ENCODE measurements at regions not wholly inside any gene's neighbourhood (a gene's known extent, or its start where the extent isn't known, plus 50 kb on each side); places are given as distances from the start of the nearest gene placed in this dataset.

DNA sequence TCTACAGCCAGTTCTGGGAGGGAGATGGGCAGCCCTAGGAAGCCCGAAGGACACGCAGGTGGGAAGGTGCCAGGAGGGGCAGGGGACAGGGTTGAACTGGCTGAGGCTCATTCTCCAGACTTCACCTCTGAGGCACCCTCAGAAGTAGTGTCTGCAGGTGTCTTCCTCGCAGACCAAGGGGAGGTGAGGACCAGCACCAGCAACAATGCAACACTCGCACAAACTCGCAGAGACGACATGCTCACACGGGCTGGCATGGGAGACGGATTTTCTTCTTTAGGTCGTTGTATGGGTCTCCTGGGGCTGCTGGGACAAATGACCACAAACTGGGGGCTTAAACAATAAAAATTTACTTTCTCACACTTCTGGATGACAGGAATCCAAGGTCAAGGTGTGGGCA, 132.2 kb upstream of the FOXF1 start:
- DNase-seq (ENCODE audit: low read depth), result no peak

DNA sequence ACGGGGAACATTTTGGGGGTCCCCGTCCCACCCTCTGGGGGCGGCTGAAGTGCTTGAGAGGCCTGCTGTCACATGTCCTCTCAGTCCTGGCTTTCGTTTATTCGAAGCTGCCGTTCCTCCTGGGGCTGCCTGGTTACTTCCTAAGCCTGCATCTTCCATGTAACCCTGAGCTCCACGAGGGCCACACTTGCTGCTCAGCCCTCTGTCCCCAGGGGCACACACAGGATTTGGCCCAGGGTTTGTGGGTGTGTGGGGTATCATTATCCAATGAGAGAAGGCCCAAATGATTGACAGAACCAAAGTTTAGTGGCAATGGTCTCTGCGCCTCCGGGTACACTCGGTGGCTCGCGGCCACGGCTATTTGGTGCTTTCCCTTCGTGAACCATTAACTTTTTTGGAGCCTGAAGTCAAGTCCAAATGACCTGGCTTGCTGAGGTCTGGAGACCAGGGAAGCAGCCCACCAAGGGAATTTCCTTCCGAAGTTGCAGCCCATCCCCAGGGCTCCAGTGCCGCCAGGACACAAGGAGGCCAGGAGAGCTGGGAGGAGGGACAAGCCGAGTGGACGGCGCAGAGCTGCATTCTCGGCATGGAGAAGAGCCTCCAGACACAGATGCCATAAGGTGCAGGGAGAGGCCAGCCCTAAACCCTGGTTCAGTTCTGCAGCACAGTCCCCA, 131.4 kb upstream of the FOXF1 start:
- DNase-seq (ENCODE audit: low read depth), result no peak

DNA sequence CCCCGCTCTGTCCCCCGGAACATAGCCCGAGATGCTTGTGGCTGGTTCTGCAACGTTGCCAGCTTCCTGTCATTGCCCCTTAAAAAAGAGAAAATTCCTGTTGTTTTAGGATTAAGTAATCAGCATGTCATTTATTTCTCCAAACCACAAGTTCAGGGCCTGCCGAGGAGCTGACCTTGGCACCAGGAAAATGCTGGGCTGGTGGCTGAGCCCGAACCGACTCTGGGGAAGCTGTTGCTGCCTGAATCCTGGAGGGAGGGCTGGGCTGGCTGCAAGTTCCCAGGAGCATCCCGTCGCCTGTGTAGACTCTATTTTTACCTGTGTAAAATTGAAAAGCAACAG, 130.9 kb upstream of the FOXF1 start:
- no peak for DNase-seq (ENCODE audit: low read depth)

DNA sequence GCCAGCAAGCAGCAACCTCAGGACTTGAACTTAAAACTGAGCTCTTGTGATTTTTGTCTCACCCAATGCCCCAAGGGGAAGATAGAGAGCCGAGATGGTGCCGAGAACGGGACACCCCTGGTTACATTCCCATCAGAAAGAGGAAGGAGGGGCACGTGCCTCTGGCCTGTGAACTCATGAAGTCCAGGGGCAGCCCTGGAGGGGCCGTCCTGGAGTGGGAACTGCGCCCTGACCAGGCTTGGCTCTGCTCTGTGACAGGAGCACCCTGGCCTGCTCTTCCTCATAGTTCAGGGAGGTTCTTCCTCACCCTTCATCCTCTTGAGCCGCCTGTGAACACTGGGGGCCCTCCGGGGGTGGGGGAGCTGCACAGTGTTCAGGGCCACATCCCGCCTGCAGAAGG, 130.3 kb upstream of the FOXF1 start:
- no peak for DNase-seq (ENCODE audit: low read depth)

DNA sequence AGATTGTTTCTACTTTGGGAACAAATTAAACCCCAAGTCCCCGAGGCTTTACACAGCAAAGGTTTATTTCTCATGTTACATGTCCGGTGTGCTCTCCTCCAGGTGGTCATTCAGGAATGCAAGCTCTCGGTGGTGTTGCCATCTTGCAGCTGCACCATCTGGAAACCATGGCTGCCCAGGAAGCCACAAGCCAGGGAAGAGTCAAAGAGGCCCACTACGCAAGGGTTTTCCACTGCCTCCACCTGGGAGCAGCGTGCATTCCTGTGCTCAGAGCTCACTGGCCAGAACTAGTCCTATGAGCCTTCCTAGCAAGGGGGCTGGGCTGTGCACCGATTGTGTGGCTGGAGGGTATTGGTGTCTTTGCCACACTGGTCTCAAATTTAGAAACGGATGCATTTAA, 128.8 kb upstream of the FOXF1 start:
- DNase-seq (ENCODE audit: low read depth), result no peak

DNA sequence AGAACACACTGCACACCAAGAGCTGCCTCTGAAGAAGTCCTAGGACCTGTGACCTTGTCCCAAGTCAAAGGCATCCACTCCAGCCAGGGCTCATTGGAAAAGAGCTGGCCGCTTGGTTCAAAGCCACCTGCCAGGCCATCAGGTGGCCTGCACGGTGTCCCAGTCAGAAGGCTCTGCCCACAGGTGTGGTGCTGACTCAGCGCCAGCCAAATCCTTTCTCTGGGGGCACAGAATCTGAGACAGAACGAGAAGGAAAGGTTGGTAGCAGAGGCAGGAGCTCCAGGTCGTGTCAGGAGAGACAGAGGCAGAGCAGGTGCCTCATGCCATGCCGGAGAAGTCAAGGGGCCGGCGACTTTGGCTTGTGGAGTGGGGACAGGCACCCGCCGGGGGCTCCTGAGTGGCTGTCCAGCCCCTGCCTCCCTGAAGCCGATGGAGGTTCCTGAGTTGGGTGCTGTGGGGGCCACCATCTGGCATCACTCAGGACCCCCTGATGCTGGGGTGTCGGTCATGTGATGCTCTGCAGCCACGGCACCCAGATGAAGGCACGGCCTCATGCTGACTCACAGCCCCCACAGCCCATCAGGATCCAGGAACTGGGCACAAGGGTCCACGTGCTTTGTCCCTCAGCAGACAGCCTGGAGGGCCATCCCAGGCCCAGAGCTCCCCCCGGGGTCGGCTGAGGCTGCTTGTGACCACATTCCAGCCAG, 128.1 kb upstream of the FOXF1 start:
- no peak for DNase-seq (ENCODE audit: low read depth)

DNA sequence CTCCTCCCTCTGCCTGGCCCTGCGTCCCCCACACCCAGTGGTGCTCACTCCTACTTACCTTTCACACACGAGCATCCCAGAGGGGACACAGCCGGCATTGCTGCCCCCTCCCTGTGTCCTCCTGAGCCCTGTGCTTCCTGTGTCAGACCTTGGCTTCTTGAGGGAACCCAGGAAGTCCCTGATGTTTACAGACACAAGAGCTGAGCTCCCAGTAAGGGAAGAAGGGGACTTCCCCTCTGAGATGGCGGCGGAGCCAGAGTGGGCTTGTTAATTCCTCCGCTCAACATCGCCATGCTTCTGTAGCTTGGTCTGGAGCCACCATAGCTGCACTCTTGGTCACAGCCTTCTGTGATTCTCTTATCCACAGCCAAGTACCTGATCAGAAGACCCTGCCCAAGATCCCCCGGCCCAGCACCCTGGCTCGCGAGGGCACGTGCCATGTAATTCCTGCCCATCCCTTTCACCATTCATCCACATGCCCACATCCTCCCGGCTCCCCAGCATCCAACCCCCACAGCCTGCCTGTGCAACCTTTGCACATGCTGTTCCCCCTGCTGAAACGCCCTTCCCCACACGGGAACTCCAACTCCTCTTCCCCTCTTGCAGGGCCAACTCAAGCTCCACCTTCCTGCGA, 127.4 kb upstream of the FOXF1 start:
- no peak for DNase-seq (ENCODE audit: low read depth)

DNA sequence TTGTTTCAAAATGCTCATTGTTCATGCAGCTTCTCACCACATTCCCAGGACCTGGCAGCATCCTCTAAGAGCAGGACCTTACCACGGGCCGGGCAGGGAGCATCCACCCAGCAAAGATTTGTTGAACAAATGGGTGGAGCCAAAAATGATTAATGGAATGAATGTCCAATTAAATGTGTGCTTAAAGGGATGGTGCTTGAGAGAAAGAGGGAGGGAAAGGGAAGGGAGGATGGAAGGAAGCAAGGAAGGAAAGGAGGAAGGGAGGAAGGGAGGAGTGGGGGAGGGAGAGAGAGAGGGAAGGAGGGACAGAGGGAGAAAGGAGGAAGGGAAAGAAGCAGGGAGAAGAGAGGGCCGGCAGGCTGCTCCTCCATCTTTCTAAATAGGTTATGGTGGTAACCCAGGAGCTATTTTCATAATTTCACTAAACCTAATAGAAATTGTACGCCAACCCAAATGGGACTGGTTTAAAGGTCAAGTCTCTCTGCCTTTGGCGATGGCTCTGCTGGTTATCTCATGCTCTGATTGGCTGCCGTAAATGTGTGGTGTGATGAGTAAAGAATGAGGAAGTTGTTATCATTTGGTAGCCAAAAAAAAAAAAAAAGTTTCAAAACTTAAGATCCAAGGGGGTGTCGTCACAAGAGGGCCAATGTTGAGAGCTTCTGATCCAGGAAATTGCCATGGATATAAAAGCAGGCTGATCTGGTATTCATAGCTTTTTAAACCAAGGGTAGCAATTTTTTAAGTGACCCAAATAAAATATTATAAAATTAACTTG, 126.7 kb upstream of the FOXF1 start:
- DNase-seq (ENCODE audit: low read depth), result peak; percentile 28

DNA sequence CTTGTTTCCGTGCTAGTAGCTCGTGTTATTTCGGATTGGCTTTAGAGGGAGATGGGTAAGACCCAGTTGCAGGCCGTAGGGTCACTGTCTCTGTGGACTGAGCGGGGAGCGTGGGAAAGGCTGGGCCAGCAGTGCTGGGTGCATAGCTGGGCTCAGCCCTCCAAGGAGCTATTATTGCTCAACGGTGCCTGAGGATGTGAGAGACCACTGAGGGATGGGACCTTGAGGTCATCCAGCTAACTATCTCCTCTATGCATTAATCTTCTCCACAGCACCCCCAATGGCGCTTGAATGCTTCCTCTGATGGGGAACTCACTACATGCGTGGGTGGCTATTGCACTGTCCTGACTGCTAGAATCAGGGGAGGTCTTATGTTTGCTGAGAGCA, 126.1 kb upstream of the FOXF1 start:
- no peak for DNase-seq (ENCODE audit: low read depth)

DNA sequence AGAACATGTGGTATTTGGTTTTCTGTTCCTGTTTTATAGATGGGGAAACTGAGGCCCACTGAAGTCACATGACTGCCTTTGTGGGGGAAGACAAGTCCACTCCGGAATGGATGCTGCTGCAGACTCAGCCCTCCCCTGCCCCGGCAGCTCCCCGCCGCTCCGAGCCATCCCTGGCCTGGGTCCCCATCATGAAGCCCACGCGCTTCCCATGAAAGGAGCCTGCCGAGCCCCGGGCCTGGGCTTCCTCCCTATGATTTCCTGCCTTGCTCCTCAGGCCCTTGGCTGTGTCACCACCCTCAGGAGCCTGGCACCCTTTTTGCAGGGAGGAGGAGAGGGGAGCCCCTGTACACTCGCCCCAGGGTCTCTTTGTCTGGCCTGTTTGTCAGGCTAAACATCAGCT, 125.3 kb upstream of the FOXF1 start:
- DNase-seq (ENCODE audit: low read depth), result no peak

DNA sequence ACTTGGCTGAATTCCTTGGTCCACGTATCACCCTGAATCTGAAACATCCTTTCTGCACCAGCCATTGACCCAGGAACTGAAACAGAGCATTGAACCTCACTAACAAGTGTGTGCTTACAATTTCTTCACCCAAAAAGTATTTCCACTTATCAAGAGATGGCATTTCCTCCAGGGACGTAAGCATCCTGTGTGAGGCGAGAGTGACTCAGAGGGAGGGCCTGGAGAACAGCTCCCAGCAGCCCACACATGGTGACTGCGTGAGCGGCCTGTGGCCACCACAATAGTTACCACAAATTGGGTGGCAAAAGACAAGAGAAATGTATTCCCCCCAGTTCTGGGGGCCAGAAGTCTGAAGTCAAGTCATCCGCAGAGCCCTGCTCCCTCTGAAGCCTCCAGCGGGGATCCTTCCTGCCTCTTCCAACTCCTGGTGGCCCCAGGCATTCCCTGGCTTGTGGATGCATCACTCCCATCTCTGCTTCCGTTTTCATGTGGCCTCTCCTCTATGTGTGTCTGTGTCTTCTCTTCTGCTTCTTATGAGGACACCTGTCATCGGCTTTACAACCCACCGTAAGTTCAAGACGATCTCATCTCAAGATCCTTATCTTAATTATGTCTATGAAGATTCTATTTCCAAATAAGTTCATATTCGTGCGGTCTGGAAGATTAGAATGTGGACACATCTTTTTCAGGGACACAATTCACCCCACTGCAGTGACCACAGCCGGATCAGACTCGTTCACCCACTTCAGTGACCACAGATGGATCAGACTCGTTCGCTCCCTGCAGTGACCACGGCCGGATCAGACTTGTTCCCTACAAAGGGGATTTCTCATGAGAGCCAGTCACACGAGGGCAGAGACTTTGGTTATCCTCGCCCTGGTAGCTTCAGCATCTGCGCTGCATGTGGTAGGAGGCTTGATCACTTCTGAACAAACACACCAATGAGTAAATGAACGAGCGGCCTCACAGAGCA, 122.6 kb upstream of the FOXF1 start:
- peak; percentile 62 for DNase-seq (ENCODE audit: low read depth)

DNA sequence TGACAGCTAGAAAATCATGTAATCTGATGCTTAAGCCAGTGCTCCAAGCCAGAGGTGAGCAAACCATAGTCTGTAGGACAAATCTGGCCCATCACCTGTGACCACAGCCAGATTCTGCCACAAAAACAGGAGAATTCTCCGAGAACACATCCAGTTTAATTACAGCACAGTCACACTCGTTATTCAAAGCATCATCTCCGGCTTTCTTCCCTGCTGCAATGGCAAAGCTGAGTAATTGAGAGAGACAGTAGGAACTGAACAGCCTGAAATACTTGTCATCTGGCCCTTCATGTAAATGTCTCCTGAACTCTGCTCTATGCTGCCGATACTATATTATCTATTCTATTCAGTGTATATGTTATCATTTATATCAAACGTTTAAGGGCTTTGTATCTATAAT, 121.4 kb upstream of the FOXF1 start:
- DNase-seq (ENCODE audit: low read depth), result no peak

DNA sequence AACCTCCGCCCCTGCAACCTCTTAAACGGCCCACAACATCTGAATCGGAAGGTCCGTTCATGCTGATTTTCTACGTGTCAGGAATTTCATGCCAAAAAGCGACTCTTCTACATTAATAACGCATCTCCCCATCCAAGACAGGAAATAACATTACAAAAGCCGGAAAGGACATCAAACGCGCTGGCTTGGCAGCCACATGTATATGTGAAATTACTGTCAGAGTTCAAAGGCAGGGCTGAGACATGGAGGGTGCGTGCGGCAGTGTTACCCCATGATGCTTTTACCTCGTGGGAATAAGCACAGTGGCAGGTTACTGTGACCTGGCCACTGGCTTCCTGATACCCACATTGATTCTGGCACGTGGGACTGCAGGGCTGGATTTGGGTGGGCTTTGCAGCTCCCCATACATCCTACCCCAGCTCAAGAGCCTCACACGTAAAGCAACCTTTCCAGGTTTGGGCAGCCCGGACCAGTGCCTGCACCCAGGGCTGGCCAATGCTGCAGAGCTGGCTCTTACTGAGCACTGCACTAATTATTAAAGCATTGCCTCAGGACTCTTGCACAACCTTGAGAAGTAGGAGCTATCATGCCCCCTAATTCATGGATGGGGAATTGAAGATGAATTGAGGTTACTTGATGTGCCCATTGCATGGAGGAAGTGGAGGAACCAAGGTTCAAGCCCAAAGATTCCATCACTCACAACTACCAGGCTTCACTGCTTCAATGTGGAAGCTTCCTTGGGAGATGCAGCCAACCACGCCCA, 120.6 kb upstream of the FOXF1 start:
- no peak for DNase-seq (ENCODE audit: low read depth)

DNA sequence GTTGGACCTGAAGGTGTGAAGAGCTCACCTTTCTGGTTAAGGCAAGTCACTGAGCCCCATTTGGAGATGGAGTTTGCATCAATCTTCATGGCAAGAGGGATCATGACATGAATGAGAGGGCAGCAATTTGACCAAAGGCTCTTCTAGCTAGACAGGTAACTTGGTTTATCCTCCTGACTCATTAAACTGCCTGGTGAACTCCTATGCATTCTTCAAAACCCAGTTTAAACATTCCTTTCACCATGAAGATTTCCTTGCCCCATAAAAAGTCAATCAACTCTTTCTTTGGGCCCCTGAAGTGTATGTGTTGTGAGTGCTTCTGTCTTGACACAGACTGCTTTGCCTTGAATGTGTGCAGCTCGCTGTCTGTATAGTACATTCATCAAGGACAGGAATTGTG, 120.0 kb upstream of the FOXF1 start:
- DNase-seq (ENCODE audit: low read depth), result no peak

DNA sequence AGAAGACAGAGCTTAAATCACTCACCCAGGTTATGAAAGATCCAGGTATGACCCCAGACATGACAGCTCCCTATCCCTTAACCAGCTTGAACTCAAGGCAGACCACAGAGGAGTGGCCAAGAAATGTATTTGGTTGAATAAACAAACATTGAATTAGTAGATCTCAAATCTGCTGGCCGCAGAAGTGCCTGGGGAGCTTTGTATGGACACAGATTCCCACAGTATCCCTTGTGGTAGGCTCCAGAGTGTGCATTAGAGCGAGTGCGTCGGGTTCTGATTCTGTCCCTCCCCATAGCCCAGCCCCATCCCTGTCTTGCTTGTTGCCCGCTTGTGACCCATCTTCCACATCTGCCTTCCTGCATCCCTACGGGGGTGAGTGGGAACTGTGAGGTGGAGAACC, 118.8 kb upstream of the FOXF1 start:
- no peak for DNase-seq (ENCODE audit: low read depth)

DNA sequence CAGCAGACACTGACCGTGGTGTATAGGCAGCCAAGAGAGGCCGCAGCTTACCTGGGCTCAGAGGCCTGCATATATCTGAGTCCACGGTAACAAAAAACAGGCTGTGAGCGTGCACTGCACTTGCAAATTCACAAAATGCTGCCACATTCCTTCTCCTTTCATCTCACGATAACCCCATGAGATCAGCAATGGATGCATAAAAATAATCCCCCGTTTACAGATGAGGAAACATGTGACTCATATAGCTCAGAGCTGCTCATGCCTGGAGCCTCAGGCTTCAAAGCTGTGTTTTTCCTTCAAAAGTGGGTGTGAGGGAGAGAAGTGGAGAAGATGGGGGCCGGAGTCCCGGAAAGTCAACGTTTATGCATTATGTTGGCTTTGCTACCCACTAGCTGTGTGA, 118.3 kb upstream of the FOXF1 start:
- no peak for DNase-seq (ENCODE audit: low read depth)

DNA sequence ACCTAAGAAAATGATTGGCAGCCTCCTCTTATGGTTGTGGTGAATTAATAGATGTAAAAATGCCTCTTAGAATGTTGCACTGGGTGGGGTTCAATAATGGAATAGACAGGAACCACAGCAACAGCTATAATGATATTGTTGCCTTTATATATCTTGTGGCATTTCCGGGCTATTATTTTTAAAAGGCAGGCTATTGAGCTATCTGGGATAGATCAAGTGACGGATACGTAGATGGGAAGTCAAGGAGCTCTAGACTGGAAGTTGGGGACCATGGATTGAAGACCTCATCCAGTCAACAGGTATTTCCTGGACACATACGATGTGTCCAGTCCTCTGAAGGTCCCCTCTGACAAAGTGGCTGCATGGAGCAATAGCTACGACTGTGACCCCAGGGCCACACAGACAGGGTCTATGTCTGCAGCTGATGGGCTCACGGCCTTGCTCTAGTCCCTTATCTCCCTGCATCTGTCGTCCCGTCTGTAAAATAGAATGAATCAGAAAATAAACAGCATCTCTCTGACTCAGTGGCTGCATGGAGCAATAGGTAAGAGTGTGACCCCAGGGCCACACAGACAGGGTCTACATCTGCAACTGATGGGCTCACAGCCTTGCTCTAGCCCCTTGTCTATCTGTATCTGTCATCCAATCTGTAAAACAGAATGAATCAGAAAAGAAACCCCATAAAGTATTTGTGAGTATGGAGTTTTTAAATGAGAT, 117.7 kb upstream of the FOXF1 start:
- DNase-seq (ENCODE audit: low read depth), result no peak

DNA sequence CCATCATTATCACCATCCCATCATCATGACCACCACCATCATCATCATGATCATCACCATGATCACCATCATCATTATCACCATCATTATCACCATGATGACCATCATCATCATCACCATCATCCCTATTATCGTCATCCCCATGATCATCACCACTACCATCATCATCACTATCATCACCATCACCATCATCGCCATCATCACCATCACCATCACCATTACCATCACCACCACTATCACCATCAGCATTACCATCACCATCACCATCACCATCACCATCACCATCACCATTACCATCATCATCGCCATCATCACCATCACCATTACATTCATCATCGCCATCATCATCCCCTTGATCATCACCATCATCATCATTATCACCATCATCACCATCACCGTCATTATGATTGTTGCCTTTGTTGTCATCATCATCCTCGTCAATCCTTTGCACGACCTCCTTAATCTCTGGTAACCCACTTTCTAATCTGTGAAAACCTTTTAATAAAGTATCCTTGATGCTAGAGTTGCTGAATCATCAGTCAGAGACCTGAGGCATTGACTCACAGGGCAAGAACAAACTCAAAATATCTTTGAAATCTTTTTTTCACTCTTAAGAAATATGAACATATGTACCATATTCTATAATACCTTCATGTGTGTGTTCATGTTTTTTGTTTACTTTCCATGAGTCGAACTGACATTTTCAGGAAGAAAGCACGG, 116.3 kb upstream of the FOXF1 start:
- no peak for DNase-seq (ENCODE audit: low read depth)

DNA sequence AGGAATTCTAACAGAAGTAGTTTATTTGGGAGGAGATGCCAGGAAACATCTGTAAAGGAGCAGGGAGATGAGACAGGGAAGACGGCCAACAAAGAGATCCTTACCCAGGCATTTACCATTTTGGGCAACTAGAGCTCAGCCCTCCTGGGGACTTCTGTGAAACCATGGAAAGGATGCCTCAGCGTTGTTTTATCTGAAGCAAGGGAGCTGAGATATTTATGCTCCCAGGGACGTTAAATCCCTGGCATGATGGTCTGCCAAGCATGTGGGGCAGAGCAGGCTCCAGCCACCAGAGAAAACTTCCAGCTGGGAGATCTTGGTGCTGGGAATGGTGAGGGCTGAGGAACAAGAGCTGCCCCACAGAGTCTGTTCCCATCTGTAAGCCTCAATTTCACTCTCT, 114.8 kb upstream of the FOXF1 start:
- DNase-seq (ENCODE audit: low read depth), result no peak
